Motor neuron (in vitro differentiated cells): ENCODE measurements at regions not wholly inside any gene's neighbourhood (a gene's known extent, or its start where the extent isn't known, plus 50 kb on each side); places are given as distances from the start of the nearest gene placed in this dataset.

Source experiments
- ATAC-seq, 8 experiments: fragments of 200-7000 bp; cut with Tn5 transposase; replicated peaks in 6 of 8; 2 replicates each; pipeline ENCODE4 v1.8.0; 2021; ENCODE audit warnings: mild to moderate bottlenecking in 8 of 8, moderate library complexity in 8 of 8
- H3K27ac ChIP-seq, 2 donors: fragments of 250-450 bp; sonication (Bioruptor Pico); 2 replicates each; pipeline ENCODE4 v1.9.0; 2021; ENCODE audit warnings: antibody characterized with exemption in 2 of 2, mild to moderate bottlenecking in 2 of 2, moderate library complexity in 1 of 2
- H3K4me1 ChIP-seq, 2 donors: fragments of 250-450 bp; sonication (Bioruptor Pico); replicated peaks in 1 of 2; 2 replicates each; pipeline ENCODE4 v1.6.1; 2021; ENCODE audit warnings: antibody characterized with exemption in 2 of 2, mild to moderate bottlenecking in 2 of 2, moderate library complexity in 1 of 2
- H3K4me3 ChIP-seq, 5 donors: fragments of 250-450 bp; sonication (Bioruptor Pico); 2 replicates each; pipeline ENCODE4 v1.9.0; 2021; ENCODE audit warnings: antibody characterized with exemption in 5 of 5, mild to moderate bottlenecking in 5 of 5, moderate library complexity in 4 of 5
- WGBS, 10 experiments: fragments of 450-650 bp; shearing (Covaris generic); methylation state at CpG; one replicate each; pipeline ENCODE4 v1.0.0; 2022; 5-methylcytosine and 5-hydroxymethylcytosine counted together
- in situ Hi-C, 9 experiments: fragments of 400-800 bp; cut with MboI; loops; one replicate each; pipeline ENCODE4 v1.15.0; 2021; ENCODE audit warnings: low sequenced_read_pairs in 9 of 9, low pct_unique_long_range_greater_than_20kb in 2 of 9; ENCODE audit not compliant: unreplicated experiment in 9 of 9

DNA sequence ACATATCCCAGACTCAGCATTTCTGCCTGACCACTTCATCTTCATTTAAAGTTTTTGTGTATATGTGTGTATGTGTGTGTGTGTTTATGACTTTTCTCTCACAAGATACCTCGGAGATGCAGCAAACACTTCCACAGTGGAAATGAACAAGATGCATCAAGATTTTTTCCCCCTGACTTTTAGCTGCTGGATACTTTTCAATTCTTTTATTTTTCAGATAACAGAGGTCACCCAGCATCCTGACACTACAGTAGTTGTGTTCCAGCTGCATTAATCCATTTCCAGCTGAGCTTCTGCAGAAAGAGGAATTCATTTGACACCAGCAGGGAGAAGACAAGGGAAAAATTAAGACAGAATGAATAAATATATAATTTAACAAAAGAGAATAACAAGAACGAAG is 130.2 kb upstream of the PSMD7 start:
- no peak overlapping the region for H3K27ac ChIP-seq
- ATAC-seq: no peak
- in situ Hi-C loops: no loop called here

DNA sequence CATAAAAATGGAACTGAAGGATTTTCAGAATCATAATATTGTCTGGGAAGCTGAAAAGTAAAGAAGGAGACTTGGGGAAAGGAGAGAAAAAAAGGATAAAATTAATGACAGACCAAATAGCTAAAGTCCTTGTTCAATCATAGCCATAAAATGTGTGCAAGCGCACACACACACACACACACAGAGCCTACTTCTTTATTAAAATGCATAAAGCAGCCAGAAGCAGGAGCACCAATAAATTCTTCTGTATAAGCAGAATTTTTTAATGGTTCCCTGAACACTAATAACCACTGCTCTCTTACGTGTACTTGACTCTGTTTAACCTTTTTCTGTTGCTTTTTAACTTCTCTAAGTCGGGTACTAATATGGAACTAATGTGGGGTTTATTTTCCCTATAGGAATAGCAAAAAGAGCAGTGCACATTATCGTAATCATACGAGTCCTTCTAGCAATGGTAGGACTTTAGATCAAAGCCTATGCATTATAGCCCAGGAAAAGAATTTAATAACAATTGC is 131.0 kb upstream of the PSMD7 start:
- 0 to 100% (median 69%) methylated on average over 1 to 5 of the region's 5 CpGs; no CpG with 5 or more reads in 2 of the 10 experiments for WGBS, 10 experiments
- H3K27ac ChIP-seq: no peak overlapping the region
- peaks cover 0 to 11% of the 10 kb centered on the region in 2 donors for H3K4me1 ChIP-seq
- in situ Hi-C loops: no loop called here
- H3K4me3 ChIP-seq: no peak overlapping the region
- ATAC-seq: no peak

More for the DNA sequence above, 130.2 kb upstream of the PSMD7 start:
- WGBS, 10 experiments: 0 to 75% (median 49%) methylated on average over 1 to 2 of the region's 2 CpGs
- H3K4me3 ChIP-seq: no peak overlapping the region
- H3K4me1 ChIP-seq: peaks cover 0 to 11% of the 10 kb centered on the region in 2 donors

DNA sequence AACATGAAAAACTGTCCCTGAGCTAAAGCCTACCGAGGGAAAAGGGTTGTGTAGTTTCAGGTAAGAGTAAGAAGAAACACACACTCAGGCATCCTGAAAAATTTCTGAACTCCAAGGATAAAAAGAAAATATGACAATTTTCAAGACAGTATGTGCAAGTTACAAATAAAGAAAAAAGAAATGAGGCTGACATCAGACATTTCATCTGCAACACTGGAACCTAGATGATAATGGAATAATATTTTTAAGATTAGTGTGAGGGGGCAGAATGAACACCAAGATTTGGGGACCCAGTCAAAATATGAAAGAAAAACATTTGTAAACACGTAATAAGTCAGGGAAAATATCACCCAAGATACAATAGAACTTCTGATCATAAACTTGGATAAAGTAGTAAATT is 135.9 kb upstream of the PSMD7 start:
- Histone ChIP-seq H3K4me1 (peaks cover 0 to 4% of the 10 kb centered on the region in 2 donors), H3K27ac (no peak overlapping the region), H3K4me3 (no peak overlapping the region)
- no peak for ATAC-seq
- in situ Hi-C loops: no loop called here
- WGBS, 10 experiments: 15 to 100% (median 78%) methylated on average over 1 to 2 of the region's 2 CpGs

DNA sequence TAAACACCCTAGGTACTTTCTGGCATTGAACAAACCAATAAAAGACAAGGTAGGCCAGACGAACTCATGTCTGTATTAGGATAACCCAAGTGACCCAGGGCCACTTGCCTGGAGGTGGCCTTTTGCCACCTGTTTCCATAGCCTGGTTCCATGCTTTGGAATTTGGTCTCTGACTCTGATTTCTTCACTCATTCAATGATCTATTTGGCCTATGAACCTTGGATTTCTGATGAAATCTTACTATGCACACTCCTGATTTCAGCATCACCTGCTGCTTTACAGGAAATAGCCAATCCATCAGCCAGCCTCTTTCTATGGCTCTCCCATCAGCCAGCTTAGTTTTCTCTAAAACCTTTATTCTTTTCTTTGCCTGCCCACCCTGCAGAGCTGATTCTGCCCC is 142.8 kb upstream of the PSMD7 start:
- ATAC-seq: no peak
- Histone ChIP-seq H3K27ac (no peak overlapping the region), H3K4me1 (no peaks in the 10 kb centered on the region), H3K4me3 (no peak overlapping the region)
- in situ Hi-C loops: no loop called here
- WGBS, 10 experiments: 0 to 80% (median 17%) methylated on average over 1 of the region's 1 CpG; no CpG with 5 or more reads in 5 of the 10 experiments

DNA sequence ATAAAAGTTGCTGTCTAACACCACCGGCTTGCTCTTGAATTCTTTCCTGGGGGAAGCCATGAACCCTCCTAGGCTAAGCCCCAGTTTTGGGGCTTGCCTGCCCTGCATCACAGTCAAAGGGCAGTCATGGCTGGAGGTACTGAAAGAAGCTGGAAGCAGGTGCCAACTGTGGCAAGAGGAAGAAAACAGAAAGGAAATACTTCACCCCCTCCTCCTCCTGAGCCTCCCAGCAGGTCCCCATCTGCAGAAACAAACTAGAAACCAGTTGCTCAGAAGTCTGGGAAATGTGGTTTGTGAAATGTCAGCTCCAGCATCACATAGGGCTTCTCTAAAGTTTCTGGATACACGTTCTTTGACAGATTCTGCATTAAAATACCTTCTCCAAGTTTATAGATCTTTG is 150.0 kb upstream of the PSMD7 start:
- ATAC-seq: no peak
- H3K4me1 ChIP-seq: no peaks in the 10 kb centered on the region
- 0 to 100% (median 70%) methylated on average over 1 to 2 of the region's 2 CpGs; no CpG with 5 or more reads in 3 of the 10 experiments for WGBS, 10 experiments
- H3K4me3 ChIP-seq: no peak overlapping the region
- in situ Hi-C loops: no loop called here
- no peak overlapping the region for H3K27ac ChIP-seq

DNA sequence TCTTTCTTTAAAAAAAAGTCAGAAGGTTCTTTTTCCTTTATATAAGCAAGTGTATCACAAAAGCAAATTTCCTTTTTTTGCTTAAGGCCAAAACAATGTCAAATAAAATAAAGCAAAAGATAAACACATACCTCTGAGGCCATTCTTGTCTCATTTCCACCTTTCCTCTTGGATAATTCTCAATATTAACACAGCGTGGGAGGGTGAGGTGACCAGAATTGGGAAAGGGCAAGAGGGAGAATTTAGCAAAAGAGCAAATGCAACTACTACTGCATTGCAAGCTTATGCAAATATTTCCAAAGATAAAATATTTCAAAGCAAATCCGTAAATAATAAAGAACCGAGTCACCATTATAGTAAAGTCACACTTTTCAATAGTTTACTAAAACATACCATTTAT is 153.4 kb upstream of the PSMD7 start:
- Histone ChIP-seq H3K27ac (no peak overlapping the region), H3K4me3 (no peak overlapping the region), H3K4me1 (no peaks in the 10 kb centered on the region)
- in situ Hi-C loops: no loop called here
- no peak for ATAC-seq
- 12 to 100% (median 53%) methylated on average over 1 to 3 of the region's 3 CpGs for WGBS, 10 experiments

DNA sequence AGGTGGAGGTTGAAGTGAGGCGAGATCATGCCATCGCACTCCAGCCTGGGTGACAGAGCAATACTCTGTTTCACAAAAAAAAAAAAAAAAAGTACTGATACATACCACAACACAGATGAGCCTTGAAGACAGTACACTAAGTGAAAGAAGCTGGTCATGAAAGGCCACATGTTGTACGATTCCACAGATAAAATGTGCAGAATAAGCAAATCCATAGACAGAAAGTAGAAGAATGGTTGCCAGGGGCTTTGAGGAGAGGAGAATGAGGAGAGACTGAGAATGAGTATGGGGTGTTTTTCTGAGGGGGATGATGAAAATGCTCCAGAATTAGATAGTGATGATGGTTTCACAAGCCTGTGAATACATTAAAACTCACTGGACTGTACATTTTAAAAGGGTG is 155.6 kb upstream of the PSMD7 start:
- H3K27ac ChIP-seq: no peak overlapping the region
- ATAC-seq: no peak
- H3K4me1 ChIP-seq: no peaks in the 10 kb centered on the region
- in situ Hi-C loops: no loop called here
- 33 to 100% (median 71%) methylated on average over 1 to 3 of the region's 3 CpGs; no CpG with 5 or more reads in 2 of the 10 experiments for WGBS, 10 experiments
- no peak overlapping the region for H3K4me3 ChIP-seq

DNA sequence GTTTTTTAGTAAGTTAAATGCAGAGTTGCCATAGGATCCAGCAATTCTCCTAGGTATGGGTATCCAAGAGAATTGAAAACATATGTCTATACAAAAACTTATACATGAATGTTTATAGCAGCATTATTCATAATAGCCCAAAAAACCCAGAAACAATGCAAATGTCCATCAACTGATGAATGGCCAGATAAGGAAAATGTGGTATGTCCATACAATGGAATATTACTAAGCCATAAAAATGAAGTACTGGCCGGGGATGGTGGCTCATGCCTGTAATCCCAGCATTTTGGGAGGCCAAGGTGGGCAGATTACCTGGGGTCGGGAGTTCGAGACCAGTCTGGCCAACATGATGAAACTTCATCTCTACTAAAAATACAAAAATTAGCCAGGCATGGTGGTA is 156.1 kb upstream of the PSMD7 start:
- in situ Hi-C loops: no loop called here
- H3K4me3 ChIP-seq: no peak overlapping the region
- WGBS, 10 experiments: 0 to 94% (median 87%) methylated on average over 1 to 3 of the region's 3 CpGs; no CpG with 5 or more reads in 5 of the 10 experiments
- no peak for ATAC-seq
- no peaks in the 10 kb centered on the region for H3K4me1 ChIP-seq
- no peak overlapping the region for H3K27ac ChIP-seq

DNA sequence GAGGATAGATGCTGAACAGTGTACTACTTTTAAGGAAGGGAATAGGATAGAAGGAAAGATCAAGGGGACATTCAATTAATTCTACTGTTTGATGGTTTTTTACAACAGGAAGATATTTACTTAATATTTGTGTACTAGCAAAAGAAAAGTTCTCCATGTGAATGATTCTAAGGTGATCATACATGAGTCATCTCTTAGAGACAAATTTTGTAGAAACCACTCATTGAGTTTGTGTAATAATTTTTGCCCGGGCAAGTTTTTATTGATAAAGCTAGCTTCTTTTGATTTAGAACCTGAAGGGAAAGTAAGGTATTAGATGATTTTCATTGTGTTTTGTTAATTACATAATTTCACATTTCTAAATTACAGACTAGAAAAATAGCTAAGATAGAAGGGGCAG is 172.8 kb upstream of the PSMD7 start:
- no peak for ATAC-seq
- 78 to 100% (median 100%) methylated on average over 1 of the region's 1 CpG; no CpG with 5 or more reads in 1 of the 10 experiments for WGBS, 10 experiments
- Histone ChIP-seq H3K27ac (no peak overlapping the region), H3K4me3 (no peak overlapping the region), H3K4me1 (no peaks in the 10 kb centered on the region)
- in situ Hi-C loops: no loop called here

DNA sequence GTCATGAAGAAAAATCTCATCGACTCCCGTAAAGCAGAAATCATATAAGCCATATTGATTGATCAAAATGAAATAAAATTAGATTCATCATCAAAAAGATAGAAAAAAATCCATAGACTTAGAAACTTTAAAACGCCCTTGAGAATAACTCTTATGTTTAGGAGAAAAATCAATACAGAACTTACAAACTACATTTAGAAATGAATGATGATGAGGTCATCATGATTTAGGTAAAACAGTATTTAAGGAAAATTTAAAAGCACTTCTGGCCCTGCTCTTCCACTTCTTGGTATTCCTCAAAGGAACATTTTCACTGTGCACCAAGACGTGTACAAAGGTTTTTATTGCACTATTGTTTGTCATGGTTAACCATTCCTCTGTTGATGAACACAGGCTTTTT is 173.4 kb upstream of the PSMD7 start:
- 30 to 94% (median 76%) methylated on average over 3 to 4 of the region's 4 CpGs for WGBS, 10 experiments
- no peak overlapping the region for H3K4me3 ChIP-seq
- ATAC-seq: no peak
- no peaks in the 10 kb centered on the region for H3K4me1 ChIP-seq
- no peak overlapping the region for H3K27ac ChIP-seq
- in situ Hi-C loops: no loop called here

DNA sequence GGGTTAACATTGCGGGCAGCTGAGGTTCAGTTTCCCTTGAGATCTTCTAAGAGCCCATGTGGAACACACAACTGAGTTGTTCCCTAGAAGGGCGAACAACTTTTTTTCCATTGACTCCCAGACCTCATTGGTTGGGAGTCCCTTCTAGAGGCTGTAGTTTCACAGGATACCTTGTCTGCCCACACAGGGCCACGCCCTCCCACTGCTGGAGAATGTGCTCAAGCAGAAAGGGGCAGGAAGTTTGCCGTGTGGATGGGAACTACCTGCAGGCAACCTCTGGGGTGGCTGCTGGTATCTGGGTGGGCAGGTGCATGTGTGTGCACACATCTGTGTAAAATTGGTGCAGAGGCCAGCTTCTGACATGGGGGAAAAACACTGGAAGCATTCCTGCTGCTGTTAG is 178.8 kb upstream of the PSMD7 start:
- WGBS, 10 experiments: 40 to 100% (median 92%) methylated on average over 1 to 4 of the region's 4 CpGs; no CpG with 5 or more reads in 1 of the 10 experiments
- ATAC-seq: no peak

DNA sequence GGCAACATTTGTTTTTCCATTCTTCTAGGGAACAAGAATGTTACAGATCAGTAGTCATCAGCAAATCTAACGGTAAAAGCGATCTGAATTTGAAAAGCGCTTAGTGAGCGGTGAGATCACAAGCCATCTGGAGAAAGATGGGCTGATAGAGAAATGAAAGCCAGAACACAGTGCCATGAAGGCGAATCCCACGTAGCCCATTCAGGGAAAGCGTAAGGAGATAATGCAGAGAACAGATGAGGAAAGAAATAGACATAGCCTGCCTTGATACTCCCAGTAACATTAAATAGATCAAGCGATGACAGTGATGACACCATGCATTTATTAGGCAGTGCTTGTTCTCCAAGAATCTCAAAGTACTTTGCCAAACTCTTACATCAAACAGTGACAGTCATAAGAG is 183.1 kb upstream of the PSMD7 start:
- peak in 2 of 8 experiments; percentile 22 to 74 for ATAC-seq
- Histone ChIP-seq H3K27ac (no peak overlapping the region), H3K4me1 (no peaks in the 10 kb centered on the region), H3K4me3 (no peak overlapping the region)
- in situ Hi-C loops: no loop called here
- WGBS, 10 experiments: 26 to 100% (median 77%) methylated on average over 1 to 8 of the region's 8 CpGs

More for the DNA sequence above, 178.8 kb upstream of the PSMD7 start:
- Histone ChIP-seq H3K4me3 (no peak overlapping the region), H3K27ac (no peak overlapping the region), H3K4me1 (no peaks in the 10 kb centered on the region)
- in situ Hi-C loops: no loop called here

DNA sequence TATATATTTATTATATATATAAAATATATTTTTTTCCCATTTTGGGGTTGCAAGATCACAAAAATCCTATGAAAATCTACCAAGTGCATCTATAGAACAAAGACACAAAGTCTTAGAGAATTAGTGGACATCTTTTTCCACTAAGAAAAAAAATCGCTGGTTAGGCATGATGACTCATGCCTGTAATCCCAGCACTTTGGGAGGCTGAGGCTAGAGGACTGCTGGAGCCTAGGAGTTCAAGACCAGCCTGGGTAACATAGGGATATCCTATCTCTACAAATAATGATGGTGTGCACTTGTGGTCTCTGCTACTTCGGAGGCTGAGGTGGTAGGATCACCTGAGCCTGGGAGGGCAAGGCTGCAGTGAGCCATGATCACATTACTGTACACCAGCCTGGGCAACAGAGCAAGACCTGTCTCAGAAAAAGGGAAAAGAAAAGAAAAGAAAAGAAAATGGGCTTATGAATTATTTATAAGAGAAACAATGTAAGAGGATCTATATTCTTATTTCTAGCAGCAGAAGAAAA is 185.1 kb upstream of the PSMD7 start:
- in situ Hi-C loops: no loop called here
- ATAC-seq: no peak
- WGBS, 10 experiments: 60 to 100% (median 94%) methylated on average over 1 to 2 of the region's 2 CpGs; no CpG with 5 or more reads in 1 of the 10 experiments
- no peak overlapping the region for H3K4me3 ChIP-seq
- H3K4me1 ChIP-seq: no peaks in the 10 kb centered on the region
- no peak overlapping the region for H3K27ac ChIP-seq
